ENCODE measurements at regions not wholly inside any gene's neighbourhood (a gene's known extent, or its start where the extent isn't known, plus 50 kb on each side); places are given as distances from the start of the nearest gene placed in this dataset.

DNA sequence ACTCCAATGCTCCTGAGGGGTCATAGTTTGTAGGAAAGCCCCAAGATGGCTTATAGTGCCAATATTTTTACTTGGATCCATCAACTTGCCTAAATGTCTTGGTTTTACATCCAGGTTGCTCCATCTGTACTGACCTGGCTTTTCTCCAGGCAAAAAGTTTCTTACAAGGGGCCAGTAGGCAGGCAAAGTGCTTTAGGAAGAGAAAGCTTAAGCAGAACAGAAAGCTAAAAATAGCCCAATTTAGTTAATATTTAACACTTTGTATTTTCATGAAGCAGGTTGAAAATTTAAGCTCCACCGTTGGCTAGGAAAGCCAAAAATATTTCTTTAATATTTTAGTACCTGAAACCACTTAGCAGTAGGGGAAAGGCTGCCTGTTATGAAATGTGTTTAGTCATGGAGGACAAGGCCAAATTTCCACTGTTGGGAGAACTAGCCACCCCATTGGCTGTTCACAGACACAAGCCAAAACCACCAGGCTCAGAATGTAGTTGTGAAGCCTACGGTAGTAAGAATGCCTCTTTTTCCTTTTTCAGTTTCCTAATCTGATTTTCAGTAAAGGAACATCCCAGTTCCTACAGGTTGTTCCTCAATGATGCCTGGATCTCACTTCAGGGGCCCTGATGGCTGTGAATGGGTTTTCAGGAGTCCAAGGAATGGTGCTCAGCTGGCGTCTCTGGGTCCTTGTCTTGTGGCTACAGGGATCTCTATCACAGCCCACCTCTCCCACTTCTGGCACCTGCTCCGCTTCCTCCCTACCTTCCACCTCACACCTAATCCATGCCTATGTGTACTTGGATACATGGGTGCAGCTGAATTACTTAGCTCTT lies 324.8 kb downstream of the PMP22 start:
- DNase-seq (ENCODE audit: extremely low read depth, insufficient read length): no peak
- no peaks in the 10 kb centered on the region for H3K27me3 ChIP-seq (replicated peaks; ENCODE audit: control insufficient read depth, insufficient read depth, low read length)
- no peak overlapping the region for H3K4me3 ChIP-seq (replicated peaks; ENCODE audit: low read depth, low read length)
- TF ChIP-seq, protein P1, sequence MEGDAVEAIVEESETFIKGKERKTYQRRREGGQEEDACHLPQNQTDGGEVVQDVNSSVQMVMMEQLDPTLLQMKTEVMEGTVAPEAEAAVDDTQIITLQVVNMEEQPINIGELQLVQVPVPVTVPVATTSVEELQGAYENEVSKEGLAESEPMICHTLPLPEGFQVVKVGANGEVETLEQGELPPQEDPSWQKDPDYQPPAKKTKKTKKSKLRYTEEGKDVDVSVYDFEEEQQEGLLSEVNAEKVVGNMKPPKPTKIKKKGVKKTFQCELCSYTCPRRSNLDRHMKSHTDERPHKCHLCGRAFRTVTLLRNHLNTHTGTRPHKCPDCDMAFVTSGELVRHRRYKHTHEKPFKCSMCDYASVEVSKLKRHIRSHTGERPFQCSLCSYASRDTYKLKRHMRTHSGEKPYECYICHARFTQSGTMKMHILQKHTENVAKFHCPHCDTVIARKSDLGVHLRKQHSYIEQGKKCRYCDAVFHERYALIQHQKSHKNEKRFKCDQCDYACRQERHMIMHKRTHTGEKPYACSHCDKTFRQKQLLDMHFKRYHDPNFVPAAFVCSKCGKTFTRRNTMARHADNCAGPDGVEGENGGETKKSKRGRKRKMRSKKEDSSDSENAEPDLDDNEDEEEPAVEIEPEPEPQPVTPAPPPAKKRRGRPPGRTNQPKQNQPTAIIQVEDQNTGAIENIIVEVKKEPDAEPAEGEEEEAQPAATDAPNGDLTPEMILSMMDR (IDR thresholded peaks at IDR 0.05; ENCODE audit: insufficient read depth, low read length, poor library complexity, severe bottlenecking): no peak
- no peaks in the 10 kb centered on the region for H3K36me3 ChIP-seq (ENCODE audit: control insufficient read depth, insufficient read depth, low read length)

DNA sequence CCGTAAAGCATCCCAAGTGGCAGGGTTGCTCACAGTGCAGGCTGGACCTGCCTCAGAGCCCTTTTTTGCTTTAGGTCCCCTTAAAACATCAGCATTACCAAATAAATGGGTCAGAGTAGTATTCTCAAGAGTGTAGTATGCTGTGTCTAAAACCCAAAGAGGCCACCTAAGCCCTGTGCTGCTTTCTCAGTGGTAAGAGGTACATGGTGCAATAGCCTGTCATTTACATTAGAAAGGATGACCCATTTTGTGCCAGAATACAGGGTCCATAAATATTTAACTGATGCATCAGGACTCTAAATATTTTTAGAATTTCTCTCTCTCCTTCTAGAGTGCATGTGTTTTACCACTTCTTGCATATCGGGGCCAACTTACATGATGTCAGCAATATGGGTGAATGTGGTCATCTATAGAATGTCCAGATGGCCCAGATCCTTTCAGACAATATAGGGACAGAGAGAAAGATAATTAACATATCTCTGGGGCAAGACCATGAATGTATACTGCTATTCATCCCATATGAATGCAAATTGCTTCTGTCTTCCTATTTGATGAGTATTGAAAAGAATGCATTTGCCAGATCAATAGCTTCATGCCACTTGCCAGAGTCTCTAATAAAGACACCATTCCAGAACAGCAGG lies 329.2 kb downstream of the PMP22 start:
- no peaks in the 10 kb centered on the region for H3K27me3 ChIP-seq (replicated peaks; ENCODE audit: control insufficient read depth, insufficient read depth, low read length)
- H3K36me3 ChIP-seq (ENCODE audit: control insufficient read depth, insufficient read depth, low read length): no peaks in the 10 kb centered on the region
- no peak overlapping the region for H3K4me3 ChIP-seq (replicated peaks; ENCODE audit: low read depth, low read length)
- TF ChIP-seq, protein P1 (IDR thresholded peaks at IDR 0.05; ENCODE audit: insufficient read depth, low read length, poor library complexity, severe bottlenecking): no peak
- DNase-seq (ENCODE audit: extremely low read depth, insufficient read length): no peak

DNA sequence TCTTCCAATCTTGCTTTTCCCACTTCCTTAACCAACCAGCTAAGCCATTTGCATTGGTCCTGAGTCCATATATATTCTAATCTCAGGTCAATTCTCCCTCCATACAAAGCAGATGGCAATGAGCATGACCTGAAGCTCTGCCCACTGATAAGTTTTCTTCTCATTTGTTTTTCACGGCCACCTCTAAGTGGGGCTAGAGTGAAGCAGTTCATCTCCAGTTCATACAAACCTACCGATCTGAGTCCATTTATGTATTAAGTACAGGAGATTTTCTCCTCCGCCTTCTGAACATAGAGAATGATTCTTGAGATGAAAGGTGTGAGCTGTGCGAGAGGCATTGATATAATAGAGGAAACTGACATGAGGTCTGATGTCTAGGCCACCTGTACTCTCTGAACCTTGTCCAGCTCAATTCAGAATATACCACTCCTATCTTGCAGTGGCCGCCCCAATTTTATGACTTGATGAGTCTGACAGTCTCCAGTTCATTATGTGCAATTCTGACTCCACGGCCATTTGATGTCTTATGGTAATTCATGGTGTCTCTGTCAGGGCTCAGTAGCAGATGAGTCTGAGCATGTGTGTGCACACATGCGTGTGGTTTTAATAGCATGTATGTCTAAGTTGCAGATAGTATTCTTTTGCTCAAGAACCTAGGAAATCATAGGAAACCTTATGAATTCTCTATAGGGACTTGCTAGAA lies 329.8 kb downstream of the PMP22 start:
- no peaks in the 10 kb centered on the region for H3K36me3 ChIP-seq (ENCODE audit: control insufficient read depth, insufficient read depth, low read length)

DNA sequence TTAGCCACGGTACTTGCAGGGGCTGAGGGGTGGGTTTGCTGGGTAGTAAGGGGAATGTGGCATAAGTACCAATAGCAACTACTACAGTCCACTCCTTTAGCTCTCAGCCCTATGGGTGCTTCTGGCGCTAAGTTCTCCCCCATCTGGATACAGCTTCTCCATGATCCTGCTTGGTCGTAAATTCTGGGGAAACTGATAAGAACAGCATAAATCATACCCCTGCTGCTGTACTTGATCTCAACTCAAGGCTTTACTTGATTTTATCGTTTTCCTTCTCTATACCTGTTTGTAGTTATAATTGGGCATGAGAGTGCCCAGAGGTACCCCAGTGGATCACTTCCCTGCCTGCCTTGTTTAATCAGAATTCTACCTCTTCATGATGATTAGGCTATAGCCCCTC lies 331.4 kb downstream of the PMP22 start:
- DNase-seq (ENCODE audit: extremely low read depth, insufficient read length): no peak
- Histone ChIP-seq H3K27me3 (replicated peaks; ENCODE audit: control insufficient read depth, insufficient read depth, low read length) (no peaks in the 10 kb centered on the region), H3K4me3 (replicated peaks; ENCODE audit: low read depth, low read length) (no peak overlapping the region), H3K36me3 (ENCODE audit: control insufficient read depth, insufficient read depth, low read length) (no peaks in the 10 kb centered on the region)
- TF ChIP-seq, protein P1 (IDR thresholded peaks at IDR 0.05; ENCODE audit: insufficient read depth, low read length, poor library complexity, severe bottlenecking): no peak

More for the DNA sequence above, 329.8 kb downstream of the PMP22 start:
- Histone ChIP-seq H3K27me3 (replicated peaks; ENCODE audit: control insufficient read depth, insufficient read depth, low read length) (no peaks in the 10 kb centered on the region), H3K4me3 (replicated peaks; ENCODE audit: low read depth, low read length) (no peak overlapping the region)
- DNase-seq (ENCODE audit: extremely low read depth, insufficient read length): no peak
- TF ChIP-seq, protein P1 (IDR thresholded peaks at IDR 0.05; ENCODE audit: insufficient read depth, low read length, poor library complexity, severe bottlenecking): no peak

DNA sequence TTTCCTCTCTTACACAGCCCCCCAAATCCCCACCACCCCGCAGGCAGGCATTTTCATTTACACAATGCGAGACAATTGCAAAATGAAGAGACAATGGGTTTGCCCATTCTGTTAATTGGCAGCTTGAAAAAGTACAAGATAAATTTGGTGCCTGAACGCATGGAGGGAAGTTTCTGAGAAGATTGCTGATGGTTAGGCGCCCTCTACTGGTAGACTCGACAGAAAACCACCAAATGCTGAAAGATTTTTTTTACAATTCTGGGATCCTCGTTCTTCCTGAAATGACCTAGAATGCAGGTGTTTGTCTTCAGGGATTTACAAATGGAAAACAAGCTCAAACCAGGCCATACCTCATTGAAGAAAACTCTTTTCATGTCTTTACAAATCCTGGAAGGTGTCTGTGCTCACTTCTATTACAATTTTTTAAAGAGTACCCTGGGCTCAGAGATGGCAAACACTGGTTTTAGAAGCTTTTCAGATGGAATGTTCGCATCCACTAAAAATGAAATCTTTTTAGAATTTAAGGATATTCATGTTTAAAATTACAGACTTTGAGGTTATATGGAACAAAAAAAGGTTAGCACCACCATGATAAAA lies 338.5 kb downstream of the PMP22 start:
- Histone ChIP-seq H3K27me3 (replicated peaks; ENCODE audit: control insufficient read depth, insufficient read depth, low read length) (no peaks in the 10 kb centered on the region), H3K36me3 (ENCODE audit: control insufficient read depth, insufficient read depth, low read length) (no peaks in the 10 kb centered on the region), H3K4me3 (replicated peaks; ENCODE audit: low read depth, low read length) (no peak overlapping the region)
- no peak for DNase-seq (ENCODE audit: extremely low read depth, insufficient read length)
- TF ChIP-seq, protein P1 (IDR thresholded peaks at IDR 0.05; ENCODE audit: insufficient read depth, low read length, poor library complexity, severe bottlenecking): peak; percentile 68
